ENCODE measurements at regions not wholly inside any gene's neighbourhood (a gene's known extent, or its start where the extent isn't known, plus 50 kb on each side); places are given as distances from the start of the nearest gene placed in this dataset.

GRCh38 chr5:121188849-121189248, 662.8 kb upstream of the FTMT start:
- no peak for DNase-seq

- peak in 11 of 58 donors; percentile 2 to 47 (median 12) for DNase-seq
These were observed 662.1 kb upstream of the FTMT start for GRCh38 chr5:121189342-121190305.

GRCh38 chr5:121199216-121199999, 652.3 kb upstream of the FTMT start:
- DNase-seq = peak in 3 of 58 donors; percentile 1 to 15 (median 2)

GRCh38 chr5:121218086-121218485, 633.6 kb upstream of the FTMT start:
- DNase-seq = no peak

GRCh38 chr5:121221483-121221882, 630.2 kb upstream of the FTMT start:
- no peak for DNase-seq

GRCh38 chr5:121226765-121227164, 624.9 kb upstream of the FTMT start:
- no peak for DNase-seq

- DNase-seq = no peak
These were observed 611.7 kb upstream of the FTMT start for GRCh38 chr5:121239951-121240350.

- peak in 1 of 58 donors; percentile 1 for DNase-seq
These were observed 604.7 kb upstream of the FTMT start for GRCh38 chr5:121246971-121247370.

- DNase-seq = no peak
These were observed 599.7 kb upstream of the FTMT start for GRCh38 chr5:121251954-121252353.

- DNase-seq = no peak
These were observed 594.1 kb upstream of the FTMT start for GRCh38 chr5:121257621-121258020.

GRCh38 chr5:121263456-121263855, 588.2 kb upstream of the FTMT start:
- no peak for DNase-seq

GRCh38 chr5:121264605-121265004, 587.1 kb upstream of the FTMT start:
- DNase-seq = no peak

- DNase-seq = no peak
These were observed 580.1 kb upstream of the FTMT start for GRCh38 chr5:121271546-121271945.

- DNase-seq = peak in 1 of 58 donors; percentile 15
These were observed 577.7 kb upstream of the FTMT start for GRCh38 chr5:121273833-121274433.

GRCh38 chr5:121279801-121280200, 571.9 kb upstream of the FTMT start:
- DNase-seq = no peak

- DNase-seq = no peak
These were observed 565.7 kb upstream of the FTMT start for GRCh38 chr5:121285801-121286521.

- DNase-seq = no peak
These were observed 562.9 kb upstream of the FTMT start for GRCh38 chr5:121288781-121289180.

- DNase-seq = no peak
These were observed 559.0 kb upstream of the FTMT start for GRCh38 chr5:121292664-121293063.

GRCh38 chr5:121296356-121296755, 555.3 kb upstream of the FTMT start:
- no peak for DNase-seq

- no peak for DNase-seq
These were observed 552.5 kb upstream of the FTMT start for GRCh38 chr5:121299153-121299552.

- DNase-seq = no peak
These were observed 546.8 kb upstream of the FTMT start for GRCh38 chr5:121304838-121305237.

All from anterior cingulate cortex (tissue), 58 donors.